ENCODE measurements at regions not wholly inside any gene's neighbourhood (a gene's known extent, or its start where the extent isn't known, plus 50 kb on each side); places are given as distances from the start of the nearest gene placed in this dataset.

DNA sequence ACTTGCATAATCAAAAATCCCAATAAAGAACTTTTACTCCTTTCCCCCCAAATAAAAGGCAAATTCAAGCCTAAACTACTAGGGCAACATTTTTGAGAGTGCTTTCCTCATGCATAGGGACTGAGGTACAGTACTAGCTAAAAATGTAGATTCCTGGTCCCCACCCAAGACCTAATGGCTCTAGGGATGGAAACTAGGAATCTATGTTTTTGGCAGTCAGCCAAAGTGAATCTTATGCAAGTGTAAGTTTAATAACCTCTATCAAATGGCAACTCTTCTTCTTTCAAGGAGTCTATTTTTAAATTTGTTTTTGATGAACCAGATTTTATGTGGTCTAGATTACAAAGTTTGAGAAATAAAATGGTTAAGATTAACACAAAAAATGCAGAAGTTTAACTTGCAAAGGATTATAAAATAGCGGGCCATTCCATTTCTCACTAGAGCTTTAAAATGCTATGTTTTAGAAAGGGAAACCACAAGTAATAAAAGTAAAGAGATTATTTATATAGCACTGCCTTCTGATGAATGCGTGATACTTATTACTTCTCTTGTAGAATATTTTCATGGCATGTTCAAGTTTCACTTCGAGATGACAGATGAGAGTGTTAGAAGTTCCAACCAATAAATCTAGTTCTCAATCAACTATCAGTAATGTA is 70.4 kb upstream of the MDFIC start:
- ChIA-PET CTCF (no interaction called here), POLR2A (no interaction called here)
- no peaks in the 10 kb centered on the region for H3K9me3 Mint-ChIP-seq
- no peaks in the 10 kb centered on the region for H3K36me3 ChIP-seq (ENCODE audit: insufficient read depth, low read length)
- H3K27ac Mint-ChIP-seq = no peak overlapping the region
- no peak overlapping the region for H3K4me3 ChIP-seq (ENCODE audit: low read length)
- H3K9me3 ChIP-seq (ENCODE audit: low read length) = no peaks in the 10 kb centered on the region
- peak overlapping the region in 1 of 7 donors; percentile 37 for H3K4me3 Mint-ChIP-seq
- H3K27ac ChIP-seq (ENCODE audit: low read depth, low read length) = no peak overlapping the region
- H3K27me3 Mint-ChIP-seq = peaks cover 0 to 6% of the 10 kb centered on the region in 2 donors
- H3K36me3 Mint-ChIP-seq = no peaks in the 10 kb centered on the region
- H3K4me1 Mint-ChIP-seq = peaks cover 0 to 11% (median 7%) of the 10 kb centered on the region in 3 donors
- no peaks in the 10 kb centered on the region for H3K4me1 ChIP-seq (ENCODE audit: insufficient read depth, low read length)
- no peaks in the 10 kb centered on the region for H3K27me3 ChIP-seq (ENCODE audit: insufficient read depth, low read length, poor library complexity, severe bottlenecking)
- DNase-seq = no peak

DNA sequence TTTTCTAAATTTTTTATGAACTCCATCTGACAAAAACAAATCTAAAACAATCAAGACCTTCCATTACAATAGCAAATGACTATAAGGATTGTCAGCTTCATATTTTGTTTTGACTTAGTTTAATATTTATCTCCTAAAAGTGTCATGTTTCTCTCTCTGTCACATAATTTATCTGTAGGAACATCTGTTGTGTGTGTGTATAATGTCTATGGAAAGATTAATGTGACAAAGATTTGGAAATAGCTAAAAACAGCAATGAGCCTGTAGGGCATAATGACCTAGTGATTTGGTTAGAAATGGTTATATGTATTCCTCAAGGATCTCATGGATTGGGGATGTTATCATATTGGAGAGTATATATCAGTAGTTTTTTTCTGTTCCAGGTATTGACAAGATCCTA is 69.6 kb upstream of the MDFIC start:
- CTCF ChIA-PET = no interaction called here

DNA sequence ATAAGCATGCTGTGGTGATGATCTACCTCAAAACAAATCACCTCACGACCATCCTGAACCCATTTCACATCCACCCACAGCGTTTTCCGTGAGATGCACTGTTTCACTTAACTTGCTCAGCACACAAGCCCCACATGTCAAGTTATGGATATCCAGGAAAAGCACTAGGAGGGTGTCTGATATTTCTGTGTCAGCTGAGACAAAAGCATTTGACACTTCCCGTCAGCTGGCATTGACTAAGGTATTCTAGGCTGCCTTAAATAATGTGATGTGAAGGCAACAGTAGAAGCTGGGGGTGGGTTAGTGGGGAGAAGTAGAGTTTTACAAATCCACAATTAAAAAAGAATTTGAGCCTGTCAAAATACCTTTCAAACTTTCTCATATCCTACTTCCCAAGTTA is 68.7 kb upstream of the MDFIC start:
- Histone ChIP-seq H3K27ac (ENCODE audit: low read depth, low read length) (no peak overlapping the region), H3K36me3 (ENCODE audit: insufficient read depth, low read length) (no peaks in the 10 kb centered on the region), H3K4me3 (ENCODE audit: low read length) (no peak overlapping the region), H3K4me1 (ENCODE audit: insufficient read depth, low read length) (no peaks in the 10 kb centered on the region), H3K9me3 (ENCODE audit: low read length) (no peaks in the 10 kb centered on the region), H3K27me3 (ENCODE audit: insufficient read depth, low read length, poor library complexity, severe bottlenecking) (no peaks in the 10 kb centered on the region)
- Mint-ChIP-seq H3K4me3 (no peak overlapping the region), H3K27ac (no peak overlapping the region), H3K4me1 (peaks cover 0 to 11% (median 7%) of the 10 kb centered on the region in 3 donors), H3K27me3 (peaks cover 0 to 6% of the 10 kb centered on the region in 2 donors), H3K9me3 (no peaks in the 10 kb centered on the region), H3K36me3 (no peaks in the 10 kb centered on the region)
- ChIA-PET POLR2A (no interaction called here), CTCF (no interaction called here)
- DNase-seq = no peak

More for the DNA sequence above, 69.6 kb upstream of the MDFIC start:
- POLR2A ChIA-PET = no interaction called here
- H3K4me3 ChIP-seq (ENCODE audit: low read length) = no peak overlapping the region
- H3K36me3 Mint-ChIP-seq = no peaks in the 10 kb centered on the region
- peaks cover 0 to 6% of the 10 kb centered on the region in 2 donors for H3K27me3 Mint-ChIP-seq
- no peak overlapping the region for H3K4me3 Mint-ChIP-seq
- H3K9me3 Mint-ChIP-seq = no peaks in the 10 kb centered on the region
- H3K4me1 Mint-ChIP-seq = peaks cover 0 to 11% (median 7%) of the 10 kb centered on the region in 3 donors
- H3K9me3 ChIP-seq (ENCODE audit: low read length) = no peaks in the 10 kb centered on the region
- H3K27ac Mint-ChIP-seq = no peak overlapping the region
- H3K36me3 ChIP-seq (ENCODE audit: insufficient read depth, low read length) = no peaks in the 10 kb centered on the region
- no peaks in the 10 kb centered on the region for H3K27me3 ChIP-seq (ENCODE audit: insufficient read depth, low read length, poor library complexity, severe bottlenecking)
- H3K4me1 ChIP-seq (ENCODE audit: insufficient read depth, low read length) = no peaks in the 10 kb centered on the region
- H3K27ac ChIP-seq (ENCODE audit: low read depth, low read length) = no peak overlapping the region
- no peak for DNase-seq

DNA sequence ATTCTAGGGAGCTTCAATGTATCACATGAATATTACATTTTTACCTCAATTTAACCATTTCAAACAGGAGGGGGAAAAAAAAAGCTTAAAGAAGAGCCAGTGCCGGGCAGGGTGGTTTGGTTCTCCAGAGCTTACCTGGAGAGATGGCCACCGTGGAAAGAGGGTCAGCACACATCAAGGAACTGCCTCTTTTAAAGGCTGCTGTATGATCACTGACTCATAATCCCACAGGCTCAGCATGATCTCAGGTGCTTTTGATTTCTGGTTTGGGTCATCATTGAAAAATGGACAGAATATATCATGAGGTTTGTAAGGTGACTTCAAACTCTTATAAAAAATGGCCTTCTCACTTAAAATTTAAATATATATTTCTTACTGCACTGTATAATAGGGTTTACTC is 67.5 kb upstream of the MDFIC start:
- no peaks in the 10 kb centered on the region for H3K36me3 ChIP-seq (ENCODE audit: insufficient read depth, low read length)
- Mint-ChIP-seq H3K9me3 (no peaks in the 10 kb centered on the region), H3K4me1 (peaks cover 0 to 11% (median 7%) of the 10 kb centered on the region in 3 donors), H3K36me3 (no peaks in the 10 kb centered on the region), H3K27me3 (peaks cover 0 to 6% of the 10 kb centered on the region in 2 donors), H3K4me3 (no peak overlapping the region), H3K27ac (no peak overlapping the region)
- ChIA-PET POLR2A (no interaction called here), CTCF (interaction anchor here (1.5 kb wide), 1 partner anchor 11 kb away, joined by 5 read pairs; no protein-coding TSS in a partner anchor)
- DNase-seq = no peak
- H3K9me3 ChIP-seq (ENCODE audit: low read length) = no peaks in the 10 kb centered on the region
- H3K4me3 ChIP-seq (ENCODE audit: low read length) = no peak overlapping the region
- H3K27ac ChIP-seq (ENCODE audit: low read depth, low read length) = no peak overlapping the region
- no peaks in the 10 kb centered on the region for H3K27me3 ChIP-seq (ENCODE audit: insufficient read depth, low read length, poor library complexity, severe bottlenecking)
- H3K4me1 ChIP-seq (ENCODE audit: insufficient read depth, low read length) = no peaks in the 10 kb centered on the region

DNA sequence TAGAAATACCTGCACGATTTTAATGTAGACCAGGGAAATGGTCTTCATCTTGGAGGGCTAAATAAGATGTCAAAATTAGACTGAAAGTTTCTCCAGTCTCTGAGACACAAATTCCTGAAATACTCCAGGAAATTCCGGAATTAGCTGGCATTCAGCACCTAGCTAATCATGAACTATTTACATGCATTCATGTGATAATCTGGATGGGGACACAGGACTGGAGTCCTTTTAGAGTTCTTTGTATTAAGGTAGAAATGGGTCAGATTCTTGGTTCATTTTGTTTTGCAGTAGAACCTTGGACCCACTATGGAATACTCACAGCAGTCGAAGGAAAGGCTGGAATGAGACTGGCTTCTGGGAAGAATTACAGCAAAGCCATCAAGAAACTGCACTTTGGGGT is 65.3 kb upstream of the MDFIC start:
- Histone ChIP-seq H3K36me3 (ENCODE audit: insufficient read depth, low read length) (no peaks in the 10 kb centered on the region), H3K9me3 (ENCODE audit: low read length) (no peaks in the 10 kb centered on the region), H3K27me3 (ENCODE audit: insufficient read depth, low read length, poor library complexity, severe bottlenecking) (no peaks in the 10 kb centered on the region), H3K27ac (ENCODE audit: low read depth, low read length) (no peak overlapping the region), H3K4me3 (ENCODE audit: low read length) (no peak overlapping the region), H3K4me1 (ENCODE audit: insufficient read depth, low read length) (no peaks in the 10 kb centered on the region)
- H3K27me3 Mint-ChIP-seq = peaks cover 2 to 6% of the 10 kb centered on the region in 2 donors
- POLR2A ChIA-PET = no interaction called here
- H3K9me3 Mint-ChIP-seq = no peaks in the 10 kb centered on the region
- CTCF ChIA-PET = interaction anchor here (1.9 kb wide), 1 partner anchor 9 kb away, joined by 9 read pairs; no protein-coding TSS in a partner anchor
- no peak for DNase-seq
- H3K4me1 Mint-ChIP-seq = peaks cover 0 to 7% (median 4%) of the 10 kb centered on the region in 3 donors
- H3K27ac Mint-ChIP-seq = no peak overlapping the region
- no peaks in the 10 kb centered on the region for H3K36me3 Mint-ChIP-seq
- no peak overlapping the region for H3K4me3 Mint-ChIP-seq

DNA sequence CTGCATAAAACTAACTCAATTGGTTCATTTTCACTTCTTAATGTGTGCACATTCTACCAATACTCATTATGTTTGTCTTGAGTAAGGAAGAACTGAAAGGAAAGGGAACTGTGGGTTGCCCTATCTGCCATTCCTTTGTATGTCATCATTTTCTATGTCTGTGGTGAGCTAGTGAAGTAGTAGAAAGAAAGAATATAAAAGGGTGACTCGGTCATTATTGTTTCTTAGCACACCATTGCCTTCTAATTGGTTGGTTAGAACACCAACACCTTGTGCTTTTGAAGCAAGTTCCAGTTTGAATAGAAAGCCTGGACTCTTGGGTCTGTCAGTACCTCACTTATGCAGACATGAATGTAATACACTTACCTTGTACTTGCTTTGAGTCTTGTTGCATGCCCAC is 64.3 kb upstream of the MDFIC start:
- Histone ChIP-seq H3K9me3 (ENCODE audit: low read length) (no peaks in the 10 kb centered on the region), H3K27me3 (ENCODE audit: insufficient read depth, low read length, poor library complexity, severe bottlenecking) (no peaks in the 10 kb centered on the region), H3K4me1 (ENCODE audit: insufficient read depth, low read length) (no peaks in the 10 kb centered on the region), H3K27ac (ENCODE audit: low read depth, low read length) (no peak overlapping the region), H3K36me3 (ENCODE audit: insufficient read depth, low read length) (no peaks in the 10 kb centered on the region), H3K4me3 (ENCODE audit: low read length) (no peak overlapping the region)
- Mint-ChIP-seq H3K36me3 (no peaks in the 10 kb centered on the region), H3K4me3 (no peak overlapping the region), H3K27ac (no peak overlapping the region), H3K4me1 (no peaks in the 10 kb centered on the region), H3K9me3 (no peaks in the 10 kb centered on the region), H3K27me3 (peaks cover 2 to 6% of the 10 kb centered on the region in 2 donors)
- CTCF ChIA-PET = interaction anchor here (1.9 kb wide), 1 partner anchor 8 kb away, joined by 9 read pairs; no protein-coding TSS in a partner anchor
- POLR2A ChIA-PET = no interaction called here
- DNase-seq = no peak

DNA sequence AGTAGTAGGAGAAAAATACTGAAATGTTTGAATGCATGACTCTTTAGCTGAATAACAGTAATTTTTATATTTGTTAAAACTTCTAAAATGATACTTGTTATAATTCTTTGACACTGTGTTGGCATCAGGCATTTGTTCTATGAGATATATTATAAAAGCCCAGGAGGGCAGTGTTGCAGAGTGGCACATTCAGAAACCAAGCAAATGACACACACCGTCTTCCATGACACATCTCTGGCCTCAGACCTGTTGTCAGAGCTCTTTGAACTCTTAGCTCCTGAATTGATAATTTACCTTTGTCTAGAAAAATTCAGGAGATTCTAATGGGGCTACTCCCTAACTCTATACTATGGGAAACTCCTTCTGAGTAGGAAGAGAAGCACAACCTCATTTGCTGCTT is 62.4 kb upstream of the MDFIC start:
- H3K36me3 ChIP-seq (ENCODE audit: insufficient read depth, low read length) = no peaks in the 10 kb centered on the region
- H3K9me3 Mint-ChIP-seq = no peaks in the 10 kb centered on the region
- no peak overlapping the region for H3K4me3 Mint-ChIP-seq
- no peak overlapping the region for H3K4me3 ChIP-seq (ENCODE audit: low read length)
- no peaks in the 10 kb centered on the region for H3K4me1 Mint-ChIP-seq
- H3K9me3 ChIP-seq (ENCODE audit: low read length) = no peaks in the 10 kb centered on the region
- no peak for DNase-seq
- ChIA-PET CTCF (interaction anchor here (1.8 kb wide), 1 partner anchor 8 kb away, joined by 4 read pairs; no protein-coding TSS in a partner anchor), POLR2A (no interaction called here)
- no peaks in the 10 kb centered on the region for H3K36me3 Mint-ChIP-seq
- peaks cover 2 to 4% of the 10 kb centered on the region in 2 donors for H3K27me3 Mint-ChIP-seq
- H3K27ac Mint-ChIP-seq = no peak overlapping the region
- no peak overlapping the region for H3K27ac ChIP-seq (ENCODE audit: low read depth, low read length)
- no peaks in the 10 kb centered on the region for H3K4me1 ChIP-seq (ENCODE audit: insufficient read depth, low read length)
- H3K27me3 ChIP-seq (ENCODE audit: insufficient read depth, low read length, poor library complexity, severe bottlenecking) = no peaks in the 10 kb centered on the region

DNA sequence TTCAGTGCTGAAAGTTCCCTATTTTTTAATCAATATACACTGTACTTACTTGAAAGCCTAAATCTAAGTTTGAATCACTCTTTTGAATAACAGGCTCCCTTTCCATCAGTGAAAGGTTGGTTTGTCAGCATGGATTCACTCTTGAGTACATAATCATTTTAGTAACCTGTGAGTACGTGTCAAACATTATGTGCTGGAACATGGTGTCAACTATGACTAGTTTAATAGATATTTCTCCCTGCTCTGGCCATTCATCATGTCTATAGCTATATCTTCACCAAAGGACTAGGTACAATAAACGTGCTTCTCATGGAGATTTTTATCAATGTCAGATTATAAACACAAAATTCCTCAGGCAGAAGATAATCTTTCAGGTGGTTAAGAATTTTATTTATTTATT is 61.7 kb upstream of the MDFIC start:
- no peaks in the 10 kb centered on the region for H3K9me3 Mint-ChIP-seq
- Histone ChIP-seq H3K27ac (ENCODE audit: low read depth, low read length) (no peak overlapping the region), H3K36me3 (ENCODE audit: insufficient read depth, low read length) (no peaks in the 10 kb centered on the region), H3K4me1 (ENCODE audit: insufficient read depth, low read length) (no peaks in the 10 kb centered on the region), H3K27me3 (ENCODE audit: insufficient read depth, low read length, poor library complexity, severe bottlenecking) (no peaks in the 10 kb centered on the region), H3K9me3 (ENCODE audit: low read length) (no peaks in the 10 kb centered on the region), H3K4me3 (ENCODE audit: low read length) (no peak overlapping the region)
- ChIA-PET CTCF (no interaction called here), POLR2A (no interaction called here)
- H3K27me3 Mint-ChIP-seq = peaks cover 2% of the 10 kb centered on the region in 2 donors
- H3K36me3 Mint-ChIP-seq = no peaks in the 10 kb centered on the region
- no peak for DNase-seq
- H3K4me3 Mint-ChIP-seq = no peak overlapping the region
- no peak overlapping the region for H3K27ac Mint-ChIP-seq
- H3K4me1 Mint-ChIP-seq = no peaks in the 10 kb centered on the region

Data from CD8-positive, alpha-beta memory T cell (primary cell).